Lower leg skin (tissue), 4 donors: ENCODE measurements at regions not wholly inside any gene's neighbourhood (a gene's known extent, or its start where the extent isn't known, plus 50 kb on each side); places are given as distances from the start of the nearest gene placed in this dataset.

Experiments used
- DNase-seq, 2 donors: peaks; one replicate each; pipeline ENCODE4 v3.0.0-alpha.2; 2019; ENCODE audit warnings: low spot score in 2 of 2
- H3K4me3 ChIP-seq: fragments of 200-600 bp; sonication (generic); 2 replicates; pipeline ENCODE4 v1.5.1; 2017; ENCODE audit warnings: mild to moderate bottlenecking, low read depth; ENCODE audit not compliant: poor library complexity, severe bottlenecking
- POLR2A ChIP-seq, 2 donors: fragments of 450-650 bp; IDR thresholded peaks; one replicate each; pipeline ENCODE4 v1.6.1; 2016 to 2017; ENCODE audit warnings: antibody characterized with exemption in 2 of 2, mild to moderate bottlenecking in 1 of 2, moderate library complexity in 1 of 2
- WGBS, 2 donors: methylation state at CpG; one replicate each; pipeline ENCODE4 v1.1.5; 2018; 5-methylcytosine and 5-hydroxymethylcytosine counted together
- intact Hi-C: fragments of 100-400 bp; cut with DNase I; formaldehyde crosslinking; loops from one replicate; pipeline ENCODE4 v1.15.0; 2023; ENCODE audit warnings: low total_unique reads
- TF ChIP-seq, protein P1 (sequence below), 3 donors: fragments of 450-650 bp; IDR thresholded peaks; one replicate each; pipeline ENCODE4 v1.5.1; 2016; ENCODE audit warnings: antibody characterized with exemption in 3 of 3, mild to moderate bottlenecking in 3 of 3, moderate library complexity in 2 of 3

DNA sequence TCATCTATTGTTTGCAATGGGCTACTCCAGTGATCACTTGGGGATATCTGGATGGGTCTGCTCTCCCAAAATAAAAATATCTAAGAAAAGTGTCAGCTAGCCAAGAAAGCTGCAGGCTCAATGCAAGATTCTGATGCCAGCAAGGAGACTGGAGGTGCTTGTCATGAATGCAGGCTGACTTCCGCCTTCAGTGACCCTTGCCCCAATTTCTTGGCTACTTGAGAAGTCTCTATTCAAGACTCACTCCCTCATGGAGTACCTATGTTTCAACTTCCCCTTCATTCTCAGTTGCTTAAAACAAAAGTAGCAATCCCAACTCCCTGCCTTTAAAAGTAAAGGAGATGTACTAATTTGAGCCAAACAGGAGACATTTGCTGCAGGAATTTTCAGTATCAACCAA is 123.9 kb downstream of the GPR65 start:
- intact Hi-C loops, result no loop called here
- no peak overlapping the region for H3K4me3 ChIP-seq
- no peak for TF ChIP-seq POLR2A (IDR thresholded peaks at IDR 0.05)
- TF ChIP-seq, protein P1, sequence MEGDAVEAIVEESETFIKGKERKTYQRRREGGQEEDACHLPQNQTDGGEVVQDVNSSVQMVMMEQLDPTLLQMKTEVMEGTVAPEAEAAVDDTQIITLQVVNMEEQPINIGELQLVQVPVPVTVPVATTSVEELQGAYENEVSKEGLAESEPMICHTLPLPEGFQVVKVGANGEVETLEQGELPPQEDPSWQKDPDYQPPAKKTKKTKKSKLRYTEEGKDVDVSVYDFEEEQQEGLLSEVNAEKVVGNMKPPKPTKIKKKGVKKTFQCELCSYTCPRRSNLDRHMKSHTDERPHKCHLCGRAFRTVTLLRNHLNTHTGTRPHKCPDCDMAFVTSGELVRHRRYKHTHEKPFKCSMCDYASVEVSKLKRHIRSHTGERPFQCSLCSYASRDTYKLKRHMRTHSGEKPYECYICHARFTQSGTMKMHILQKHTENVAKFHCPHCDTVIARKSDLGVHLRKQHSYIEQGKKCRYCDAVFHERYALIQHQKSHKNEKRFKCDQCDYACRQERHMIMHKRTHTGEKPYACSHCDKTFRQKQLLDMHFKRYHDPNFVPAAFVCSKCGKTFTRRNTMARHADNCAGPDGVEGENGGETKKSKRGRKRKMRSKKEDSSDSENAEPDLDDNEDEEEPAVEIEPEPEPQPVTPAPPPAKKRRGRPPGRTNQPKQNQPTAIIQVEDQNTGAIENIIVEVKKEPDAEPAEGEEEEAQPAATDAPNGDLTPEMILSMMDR (IDR thresholded peaks at IDR 0.05), result no peak
- 52 to 86% methylated on average over 1 of the region's 1 CpG for WGBS, 2 donors
- DNase-seq, result no peak

DNA sequence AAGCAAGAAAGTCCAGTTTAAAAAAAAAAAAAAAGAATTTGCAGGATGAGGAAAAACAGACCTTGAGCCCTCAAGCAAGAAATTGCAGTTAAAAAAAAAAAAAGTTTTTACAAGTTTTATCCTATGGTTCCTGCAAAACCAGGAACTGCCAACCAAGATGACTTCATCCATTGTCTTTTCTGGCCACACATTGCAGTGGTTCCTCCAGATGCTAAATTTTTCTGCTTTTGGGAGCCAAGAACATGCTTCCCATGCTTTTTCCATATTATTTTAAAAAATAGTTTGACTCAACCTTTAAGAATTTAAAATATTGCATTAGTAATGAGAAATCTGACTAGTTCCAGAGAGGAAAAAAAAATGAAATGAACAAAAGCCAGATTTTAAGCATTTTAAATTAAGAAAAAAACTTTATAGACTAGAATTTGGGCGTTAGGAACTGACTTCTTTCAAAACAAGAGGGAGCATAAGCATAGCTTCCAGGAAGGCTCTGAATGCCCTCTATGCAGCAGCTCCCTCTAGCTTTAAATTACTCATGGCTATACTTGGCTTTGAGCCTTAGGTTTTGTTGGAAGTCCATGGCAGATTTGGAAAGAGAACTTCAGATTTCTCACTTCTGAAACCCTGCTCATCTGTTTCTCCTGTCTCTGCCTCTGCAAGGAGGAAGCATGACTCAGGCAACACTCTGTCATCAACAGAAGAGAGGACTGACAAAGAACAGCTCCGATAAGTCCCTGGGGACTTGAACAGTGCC is 124.5 kb downstream of the GPR65 start:
- WGBS, 2 donors, result 18 to 19% methylated on average over 2 of the region's 2 CpGs
- no peak for TF ChIP-seq POLR2A (IDR thresholded peaks at IDR 0.05)
- TF ChIP-seq, protein P1 (IDR thresholded peaks at IDR 0.05), result no peak
- H3K4me3 ChIP-seq, result no peak overlapping the region
- intact Hi-C loops, result no loop called here
- peak in 1 of 2 donors; percentile 61 for DNase-seq

DNA sequence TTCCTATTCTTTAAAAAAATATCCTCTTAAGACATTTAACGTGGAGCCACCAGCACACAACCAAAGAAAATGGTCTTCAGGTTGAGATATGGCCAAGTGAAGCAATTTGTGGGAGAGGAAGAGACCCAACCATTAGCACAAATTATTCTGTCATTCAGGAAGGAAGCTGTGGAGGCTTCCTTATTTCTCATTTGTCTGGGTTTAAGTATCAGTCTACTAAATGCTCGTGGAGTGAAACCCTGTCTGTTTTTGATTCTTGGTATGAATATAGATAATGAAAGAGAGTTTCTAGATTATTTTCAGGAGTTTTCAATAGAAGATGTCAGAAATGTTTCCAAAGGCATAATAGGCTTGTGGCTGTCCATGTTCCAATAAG is 125.1 kb downstream of the GPR65 start:
- no peak for DNase-seq
- H3K4me3 ChIP-seq, result no peak overlapping the region
- WGBS, 2 donors, result 33 to 36% methylated on average over 2 of the region's 2 CpGs
- TF ChIP-seq POLR2A (IDR thresholded peaks at IDR 0.05), result no peak
- TF ChIP-seq, protein P1 (IDR thresholded peaks at IDR 0.05), result no peak
- intact Hi-C loops, result no loop called here
